ENCODE measurements at regions not wholly inside any gene's neighbourhood (a gene's known extent, or its start where the extent isn't known, plus 50 kb on each side); places are given as distances from the start of the nearest gene placed in this dataset.

- H3K36me3 ChIP-seq (ENCODE audit: control insufficient read depth, insufficient read depth, low read length), result no peaks in the 10 kb centered on the region
- no peak for DNase-seq (ENCODE audit: low read depth)
- no peak for TF ChIP-seq CTCF (IDR thresholded peaks at IDR 0.05; ENCODE audit: insufficient read depth, low read length, poor library complexity, severe bottlenecking)
- no peak overlapping the region for H3K4me3 ChIP-seq (ENCODE audit: low read depth, low read length)
- H3K27me3 ChIP-seq (ENCODE audit: control insufficient read depth, insufficient read depth, low read length), result no peaks in the 10 kb centered on the region
Measured at GRCh38 chr10:105756386-105756785, 1115.3 kb downstream of the SORCS3 start.

GRCh38 chr10:105751688-105752087 is 1110.6 kb downstream of the SORCS3 start:
- DNase-seq (ENCODE audit: low read depth), result no peak

GRCh38 chr10:105745596-105746148 is 1104.6 kb downstream of the SORCS3 start:
- no peaks in the 10 kb centered on the region for H3K36me3 ChIP-seq (ENCODE audit: control insufficient read depth, insufficient read depth, low read length)
- H3K27me3 ChIP-seq (ENCODE audit: control insufficient read depth, insufficient read depth, low read length), result no peaks in the 10 kb centered on the region
- DNase-seq (ENCODE audit: low read depth), result no peak
- no peak for TF ChIP-seq CTCF (IDR thresholded peaks at IDR 0.05; ENCODE audit: insufficient read depth, low read length, poor library complexity, severe bottlenecking)
- no peak overlapping the region for H3K4me3 ChIP-seq (ENCODE audit: low read depth, low read length)

More at GRCh38 chr10:105751688-105752087, 1110.6 kb downstream of the SORCS3 start:
- no peaks in the 10 kb centered on the region for H3K36me3 ChIP-seq (ENCODE audit: control insufficient read depth, insufficient read depth, low read length)
- no peak overlapping the region for H3K4me3 ChIP-seq (ENCODE audit: low read depth, low read length)
- no peaks in the 10 kb centered on the region for H3K27me3 ChIP-seq (ENCODE audit: control insufficient read depth, insufficient read depth, low read length)
- no peak for TF ChIP-seq CTCF (IDR thresholded peaks at IDR 0.05; ENCODE audit: insufficient read depth, low read length, poor library complexity, severe bottlenecking)

GRCh38 chr10:105743343-105744056 is 1102.4 kb downstream of the SORCS3 start:
- no peak overlapping the region for H3K4me3 ChIP-seq (ENCODE audit: low read depth, low read length)
- TF ChIP-seq CTCF (IDR thresholded peaks at IDR 0.05; ENCODE audit: insufficient read depth, low read length, poor library complexity, severe bottlenecking), result no peak
- no peaks in the 10 kb centered on the region for H3K36me3 ChIP-seq (ENCODE audit: control insufficient read depth, insufficient read depth, low read length)
- H3K27me3 ChIP-seq (ENCODE audit: control insufficient read depth, insufficient read depth, low read length), result no peaks in the 10 kb centered on the region
- DNase-seq (ENCODE audit: low read depth), result no peak

GRCh38 chr10:105742923-105743322 is 1101.8 kb downstream of the SORCS3 start:
- no peak for DNase-seq (ENCODE audit: low read depth)
- Histone ChIP-seq H3K36me3 (ENCODE audit: control insufficient read depth, insufficient read depth, low read length) (no peaks in the 10 kb centered on the region), H3K4me3 (ENCODE audit: low read depth, low read length) (no peak overlapping the region), H3K27me3 (ENCODE audit: control insufficient read depth, insufficient read depth, low read length) (no peaks in the 10 kb centered on the region)
- no peak for TF ChIP-seq CTCF (IDR thresholded peaks at IDR 0.05; ENCODE audit: insufficient read depth, low read length, poor library complexity, severe bottlenecking)

GRCh38 chr10:105742184-105742583 is 1101.1 kb downstream of the SORCS3 start:
- H3K36me3 ChIP-seq (ENCODE audit: control insufficient read depth, insufficient read depth, low read length), result no peaks in the 10 kb centered on the region
- DNase-seq (ENCODE audit: low read depth), result no peak
- no peak overlapping the region for H3K4me3 ChIP-seq (ENCODE audit: low read depth, low read length)
- TF ChIP-seq CTCF (IDR thresholded peaks at IDR 0.05; ENCODE audit: insufficient read depth, low read length, poor library complexity, severe bottlenecking), result no peak
- no peaks in the 10 kb centered on the region for H3K27me3 ChIP-seq (ENCODE audit: control insufficient read depth, insufficient read depth, low read length)
